Ovary (tissue), 7 donors: ENCODE measurements at regions not wholly inside any gene's neighbourhood (a gene's known extent, or its start where the extent isn't known, plus 50 kb on each side); places are given as distances from the start of the nearest gene placed in this dataset.

Source experiments
- DNase-seq, 5 donors: peaks; one replicate each; pipeline ENCODE4 v3.0.0-alpha.2; 2019 to 2020
- H3K27ac ChIP-seq, 2 donors: fragments of 200-600 bp; one replicate each; pipeline versions ENCODE4 v1.5.1 to v1.8.0; 2019 to 2022
- H3K27me3 ChIP-seq: fragments of 200-600 bp; one replicate; pipeline ENCODE4 v1.8.0; 2022
- H3K36me3 ChIP-seq: fragments of 200-600 bp; sonication (generic); one replicate; pipeline ENCODE4 v1.5.1; 2019
- H3K4me1 ChIP-seq: one replicate; pipeline ENCODE4 v1.8.1; 2013; ENCODE audit warnings: mild to moderate bottlenecking, moderate library complexity; ENCODE audit not compliant: insufficient read depth
- H3K4me3 ChIP-seq: fragments of 200-600 bp; sonication (generic); one replicate; pipeline ENCODE4 v1.5.1; 2017
- H3K9me3 ChIP-seq, 2 donors: fragments of 200-600 bp in 1 of 2; sonication (generic) in 1 of 2; one replicate each; pipeline versions ENCODE4 v1.5.1 to v1.8.1; 2013 to 2019; ENCODE audit warnings: mild to moderate bottlenecking in 1 of 2, moderate library complexity in 1 of 2
- CTCF ChIP-seq, 3 donors: fragments of 450-650 bp in 2 of 3; fragments of 200-600 bp in 1 of 3; IDR thresholded peaks; one replicate each; pipeline versions ENCODE4 v1.5.1 to v1.8.0; 2016 to 2022; ENCODE audit warnings: antibody characterized with exemption in 3 of 3, mild to moderate bottlenecking in 1 of 3
- EP300 ChIP-seq: sonication (generic); formaldehyde crosslinking; IDR thresholded peaks from one replicate; pipeline ENCODE4 v1.6.1; 2017; ENCODE audit warnings: antibody characterized with exemption
- POLR2A ChIP-seq: fragments of 450-650 bp; IDR thresholded peaks from one replicate; pipeline ENCODE4 v1.6.1; 2017; ENCODE audit warnings: antibody characterized with exemption, mild to moderate bottlenecking, moderate library complexity
- WGBS, 3 donors: extraction: QIAGEN DNeasy Blood & Tissue Kit in 1 of 3; methylation state at CpG; one replicate each; pipeline versions ENCODE4 v1.1.5 to v1.1.7; 2013 to 2017; 5-methylcytosine and 5-hydroxymethylcytosine counted together
- intact Hi-C, 4 donors: fragments of 100-400 bp; cut with DNase I; formaldehyde crosslinking; loops; one replicate each; pipeline versions ENCODE4 v1.11.0 to v1.15.1; 2022 to 2023
- donor health status: DM: no; HTN: no; CAD: no; lungs with moderate emphysema.
- donor health status: DM: no; HTN: no; CAD: no.
- donor health status: Bipolar disorder and iron deficiency.
- donor health status: DM: no; HTN: no; CAD: no.
- donor health status: DM: yes; HTN: yes; CAD: no.

GRCh38 chr3:35505772-35506171 is 133.6 kb upstream of the ARPP21 start:
- DNase-seq: no peak
- Histone ChIP-seq H3K36me3 (no peaks in the 10 kb centered on the region), H3K4me1 (no peaks in the 10 kb centered on the region), H3K9me3 (no peaks in the 10 kb centered on the region), H3K27me3 (no peaks in the 10 kb centered on the region), H3K4me3 (no peak overlapping the region), H3K27ac (no peak overlapping the region)
- TF ChIP-seq POLR2A (no peak), CTCF (IDR thresholded peaks at IDR 0.05) (no peak), EP300 (no peak)
- intact Hi-C loops: no loop called here
- WGBS, 3 donors: 93 to 96% (median 95%) methylated on average over 3 of the region's 3 CpGs

- no peaks in the 10 kb centered on the region for H3K27me3 ChIP-seq
- no peaks in the 10 kb centered on the region for H3K9me3 ChIP-seq
- H3K36me3 ChIP-seq: no peaks in the 10 kb centered on the region
- no peak for TF ChIP-seq CTCF (IDR thresholded peaks at IDR 0.05)
- TF ChIP-seq EP300: no peak
- no peak for TF ChIP-seq POLR2A
- no peak overlapping the region for H3K27ac ChIP-seq
- no peak overlapping the region for H3K4me3 ChIP-seq
- no peaks in the 10 kb centered on the region for H3K4me1 ChIP-seq
- DNase-seq: no peak
- intact Hi-C loops: no loop called here
Observed at GRCh38 chr3:35519936-35520335, 119.4 kb upstream of the ARPP21 start.

- Histone ChIP-seq H3K27ac (no peak overlapping the region), H3K4me3 (no peak overlapping the region), H3K4me1 (no peaks in the 10 kb centered on the region), H3K27me3 (no peaks in the 10 kb centered on the region), H3K9me3 (no peaks in the 10 kb centered on the region), H3K36me3 (no peaks in the 10 kb centered on the region)
- intact Hi-C loops: no loop called here
- TF ChIP-seq CTCF (IDR thresholded peaks at IDR 0.05) (no peak), POLR2A (no peak), EP300 (no peak)
- WGBS, 3 donors: 67 to 79% (median 76%) methylated on average over 3 of the region's 3 CpGs
- DNase-seq: no peak
Observed at GRCh38 chr3:35521196-35521595, 118.1 kb upstream of the ARPP21 start.

- no peak for TF ChIP-seq CTCF (IDR thresholded peaks at IDR 0.05)
- no peak for TF ChIP-seq POLR2A
- TF ChIP-seq EP300: no peak
- intact Hi-C loops: no loop called here
- 46 to 70% (median 46%) methylated on average over 3 of the region's 3 CpGs for WGBS, 3 donors
- Histone ChIP-seq H3K4me1 (no peaks in the 10 kb centered on the region), H3K4me3 (no peak overlapping the region), H3K36me3 (no peaks in the 10 kb centered on the region), H3K27me3 (no peaks in the 10 kb centered on the region), H3K9me3 (no peaks in the 10 kb centered on the region), H3K27ac (no peak overlapping the region)
- DNase-seq: no peak
Observed at GRCh38 chr3:35522450-35522849, 116.9 kb upstream of the ARPP21 start.

GRCh38 chr3:35523074-35523473 is 116.3 kb upstream of the ARPP21 start:
- H3K9me3 ChIP-seq: no peaks in the 10 kb centered on the region
- H3K4me3 ChIP-seq: no peak overlapping the region
- DNase-seq: no peak
- no peaks in the 10 kb centered on the region for H3K27me3 ChIP-seq
- H3K36me3 ChIP-seq: no peaks in the 10 kb centered on the region
- H3K27ac ChIP-seq: no peak overlapping the region
- intact Hi-C loops: no loop called here
- WGBS, 3 donors: 85 to 91% (median 89%) methylated on average over 4 of the region's 4 CpGs
- no peaks in the 10 kb centered on the region for H3K4me1 ChIP-seq
- TF ChIP-seq CTCF (IDR thresholded peaks at IDR 0.05) (no peak), EP300 (no peak), POLR2A (no peak)
